MCF 10A (cell line): ENCODE measurements at regions not wholly inside any gene's neighbourhood (a gene's known extent, or its start where the extent isn't known, plus 50 kb on each side); places are given as distances from the start of the nearest gene placed in this dataset.

Experiments used
- BruUV-seq: library from RNA; stranded (reverse); fragments of 400-500 nt; replicated peaks from 2 replicates; lab custom pipeline; 2021; lab: Mats Ljungman, UMichigan
- CTCF ChIA-PET: fragments of 300-600 bp; sonication (Branson Sonifier 250); formaldehyde crosslinking; extraction: SDS; loops from one replicate; lab custom pipeline; 2021; ENCODE audit warnings: antibody characterized with exemption, inconsistent platforms; lab: Yijun Ruan, JAX
- POLR2A ChIA-PET: fragments of 300-600, 350-650 bp; sonication (Branson Sonifier 250); formaldehyde crosslinking; extraction: SDS; loops from one replicate; lab custom pipeline; 2020; ENCODE audit warnings: antibody characterized with exemption, inconsistent platforms; lab: Yijun Ruan, JAX
- DNase-seq: peaks from one replicate; pipeline ENCODE4 v3.0.0-alpha.2; 2018; ENCODE audit not compliant: unreplicated experiment
- H3K27ac Mint-ChIP-seq: one replicate; pipeline ENCODE4 v1.8.0; 2022; ENCODE audit warnings: mild to moderate bottlenecking, low read depth, mixed read lengths; ENCODE audit not compliant: unreplicated experiment
- H3K27me3 Mint-ChIP-seq: one replicate; pipeline ENCODE4 v1.8.0; 2022; ENCODE audit warnings: mixed read lengths; ENCODE audit not compliant: insufficient read depth, unreplicated experiment
- H3K36me3 Mint-ChIP-seq: one replicate; pipeline ENCODE4 v1.8.0; 2022; ENCODE audit warnings: mild to moderate bottlenecking, moderate library complexity, mixed read lengths; ENCODE audit not compliant: insufficient read depth, unreplicated experiment
- H3K4me1 Mint-ChIP-seq: one replicate; pipeline ENCODE4 v1.8.0; 2022; ENCODE audit warnings: mixed read lengths; ENCODE audit not compliant: insufficient read depth, unreplicated experiment
- H3K4me3 Mint-ChIP-seq: one replicate; pipeline ENCODE4 v1.8.0; 2022; ENCODE audit warnings: mild to moderate bottlenecking, moderate library complexity, mixed read lengths; ENCODE audit not compliant: unreplicated experiment
- H3K9me3 Mint-ChIP-seq: one replicate; pipeline ENCODE4 v1.8.0; 2022; ENCODE audit warnings: mixed read lengths; ENCODE audit not compliant: unreplicated experiment
- intact Hi-C: fragments of 100-400 bp; cut with micrococcal nuclease; formaldehyde crosslinking; loops from 2 replicates; pipeline ENCODE4 v1.14.1; 2022
- TF ChIP-seq, protein P1 (sequence below): fragments of 200-600 bp; IDR thresholded peaks from one replicate; pipeline ENCODE4 v1.8.0; 2022; ENCODE audit warnings: antibody characterized with exemption, mild to moderate bottlenecking; ENCODE audit not compliant: unreplicated experiment

DNA sequence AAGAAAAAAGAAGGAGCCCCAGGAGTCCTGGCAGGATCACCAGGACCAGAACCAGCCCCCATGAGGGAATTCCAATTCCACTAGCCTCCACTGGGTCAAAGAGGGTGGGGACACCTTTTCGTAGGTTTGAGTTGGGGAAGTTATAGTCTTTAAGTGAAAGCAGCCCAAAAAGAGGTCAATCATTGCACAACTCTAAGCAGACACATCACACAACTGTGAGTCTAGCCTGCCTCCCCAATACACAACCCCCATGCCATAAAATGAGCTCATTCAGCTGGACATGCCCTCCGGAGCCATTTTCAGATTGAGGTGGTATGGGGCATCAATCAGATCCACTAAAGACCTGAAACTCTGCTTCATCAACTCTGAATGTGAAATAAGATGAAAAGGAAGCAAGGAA is 179.9 kb downstream of the NPHP4 start:
- TF ChIP-seq, protein P1, sequence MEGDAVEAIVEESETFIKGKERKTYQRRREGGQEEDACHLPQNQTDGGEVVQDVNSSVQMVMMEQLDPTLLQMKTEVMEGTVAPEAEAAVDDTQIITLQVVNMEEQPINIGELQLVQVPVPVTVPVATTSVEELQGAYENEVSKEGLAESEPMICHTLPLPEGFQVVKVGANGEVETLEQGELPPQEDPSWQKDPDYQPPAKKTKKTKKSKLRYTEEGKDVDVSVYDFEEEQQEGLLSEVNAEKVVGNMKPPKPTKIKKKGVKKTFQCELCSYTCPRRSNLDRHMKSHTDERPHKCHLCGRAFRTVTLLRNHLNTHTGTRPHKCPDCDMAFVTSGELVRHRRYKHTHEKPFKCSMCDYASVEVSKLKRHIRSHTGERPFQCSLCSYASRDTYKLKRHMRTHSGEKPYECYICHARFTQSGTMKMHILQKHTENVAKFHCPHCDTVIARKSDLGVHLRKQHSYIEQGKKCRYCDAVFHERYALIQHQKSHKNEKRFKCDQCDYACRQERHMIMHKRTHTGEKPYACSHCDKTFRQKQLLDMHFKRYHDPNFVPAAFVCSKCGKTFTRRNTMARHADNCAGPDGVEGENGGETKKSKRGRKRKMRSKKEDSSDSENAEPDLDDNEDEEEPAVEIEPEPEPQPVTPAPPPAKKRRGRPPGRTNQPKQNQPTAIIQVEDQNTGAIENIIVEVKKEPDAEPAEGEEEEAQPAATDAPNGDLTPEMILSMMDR, result no peak
- DNase-seq, result no peak
- H3K9me3 Mint-ChIP-seq, result no peaks in the 10 kb centered on the region
- peaks cover 30% of the 10 kb centered on the region for H3K27me3 Mint-ChIP-seq
- H3K4me1 Mint-ChIP-seq, result no peaks in the 10 kb centered on the region
- no peak overlapping the region for H3K27ac Mint-ChIP-seq
- no peak overlapping the region for H3K4me3 Mint-ChIP-seq
- POLR2A ChIA-PET, result interaction anchor here (0.9 kb wide), 1 partner anchor 10 kb away, joined by 4 read pairs; no protein-coding TSS in a partner anchor
- CTCF ChIA-PET, result interaction anchor here (0.6 kb wide), 1 partner anchor 1740 kb away, joined by 3 read pairs; no protein-coding TSS in a partner anchor
- BruUV-seq, result no TSS peak
- intact Hi-C loops, result no loop called here
- H3K36me3 Mint-ChIP-seq, result no peaks in the 10 kb centered on the region

DNA sequence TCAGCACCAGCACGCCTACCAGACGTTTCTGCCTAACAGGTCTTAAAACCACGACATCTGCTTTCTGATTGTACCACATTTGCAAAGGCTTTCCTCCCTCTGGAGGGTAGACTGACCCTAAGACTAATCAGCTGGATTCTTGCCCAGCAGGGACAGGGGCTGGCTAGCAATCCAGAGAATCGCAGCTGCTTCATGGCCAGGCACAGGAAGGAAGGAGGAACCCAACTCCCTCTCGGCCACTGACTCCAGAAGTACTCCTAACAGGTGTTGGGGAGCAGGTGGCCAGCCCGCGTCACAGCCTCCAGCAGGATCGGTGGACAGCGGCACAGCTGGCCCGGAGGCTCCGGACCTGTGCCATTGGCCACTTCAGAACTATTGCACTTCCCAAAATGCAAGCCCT is 180.8 kb downstream of the NPHP4 start:
- Mint-ChIP-seq H3K9me3 (no peaks in the 10 kb centered on the region), H3K27me3 (peaks cover 26% of the 10 kb centered on the region), H3K27ac (no peak overlapping the region), H3K36me3 (no peaks in the 10 kb centered on the region), H3K4me1 (no peaks in the 10 kb centered on the region), H3K4me3 (no peak overlapping the region)
- TF ChIP-seq, protein P1, result no peak
- intact Hi-C loops, result no loop called here
- ChIA-PET CTCF (no interaction called here), POLR2A (no interaction called here)
- no TSS peak for BruUV-seq
- no peak for DNase-seq

DNA sequence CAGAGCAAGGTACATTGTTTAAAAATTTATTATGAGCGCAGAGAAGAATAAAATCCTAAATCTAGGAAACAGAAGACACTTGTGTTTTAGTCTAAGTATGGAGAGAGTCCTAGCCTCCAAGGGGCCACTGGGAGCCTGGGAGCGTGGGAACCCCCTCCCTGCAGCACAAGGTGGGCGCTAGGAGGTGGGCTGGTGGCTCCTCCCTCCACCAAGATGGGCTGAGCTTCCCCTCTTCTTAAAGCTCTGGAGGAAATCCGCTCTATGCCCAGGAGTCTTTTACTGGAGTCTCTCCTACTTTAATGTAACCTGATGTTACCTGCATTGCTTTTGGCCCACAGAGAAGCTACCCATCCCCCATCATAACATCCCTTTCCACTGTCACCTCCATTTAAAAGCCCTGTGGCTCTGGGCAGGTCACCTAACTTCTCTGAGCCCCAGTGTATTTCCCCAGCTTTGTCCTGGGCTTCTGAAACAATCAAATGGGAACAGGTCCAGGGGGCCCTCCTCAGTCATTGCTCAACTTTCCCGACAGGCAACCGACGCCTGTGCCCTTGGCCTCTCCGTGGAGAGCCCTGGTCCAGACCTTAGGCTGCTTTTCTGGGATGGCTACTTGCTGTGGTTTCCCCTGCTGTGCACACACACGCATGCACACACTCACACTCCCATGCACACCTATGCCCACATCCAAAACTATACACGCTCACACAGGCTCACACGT is 181.5 kb downstream of the NPHP4 start:
- Mint-ChIP-seq H3K4me1 (no peaks in the 10 kb centered on the region), H3K27me3 (peaks cover 19% of the 10 kb centered on the region), H3K36me3 (no peaks in the 10 kb centered on the region), H3K9me3 (no peaks in the 10 kb centered on the region), H3K4me3 (no peak overlapping the region), H3K27ac (no peak overlapping the region)
- TF ChIP-seq, protein P1, result no peak
- ChIA-PET POLR2A (no interaction called here), CTCF (interaction anchor here (0.6 to 0.7 kb wide), 3 partner anchors 65 to 1370 kb away, joined by 3 read pairs; no protein-coding TSS in a partner anchor)
- BruUV-seq, result no TSS peak
- intact Hi-C loops, result no loop called here
- DNase-seq, result no peak

DNA sequence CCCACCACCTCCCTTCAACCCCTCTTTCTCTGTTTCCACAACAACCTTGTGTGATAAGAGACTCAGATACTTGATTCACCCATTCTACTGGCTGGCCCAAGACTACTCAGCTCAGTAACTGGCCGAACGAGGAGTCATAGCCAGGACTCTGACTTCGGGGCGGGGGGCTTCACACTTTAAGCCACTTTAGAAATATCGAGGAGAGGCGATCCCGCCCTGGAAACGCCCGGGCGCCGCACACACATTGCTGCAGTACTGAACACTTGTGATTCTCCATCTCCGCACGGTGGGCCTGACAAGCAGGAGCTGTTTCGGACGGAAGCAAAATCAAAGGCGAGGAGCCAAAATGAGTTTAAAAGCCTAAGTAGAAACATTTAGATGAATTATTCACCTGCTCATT is 182.1 kb downstream of the NPHP4 start:
- intact Hi-C loops, result no loop called here
- H3K27ac Mint-ChIP-seq, result no peak overlapping the region

More for the DNA sequence above, 182.1 kb downstream of the NPHP4 start:
- ChIA-PET CTCF (interaction anchor here (0.6 kb wide), 1 partner anchor 64 kb away, joined by 3 read pairs; no protein-coding TSS in a partner anchor), POLR2A (no interaction called here)
- TF ChIP-seq, protein P1, result no peak
- Mint-ChIP-seq H3K9me3 (no peaks in the 10 kb centered on the region), H3K4me3 (no peak overlapping the region), H3K27me3 (peaks cover 13% of the 10 kb centered on the region), H3K36me3 (no peaks in the 10 kb centered on the region), H3K4me1 (no peaks in the 10 kb centered on the region)
- no peak for DNase-seq
- BruUV-seq, result no TSS peak
